SK-N-MC (cell line): ENCODE measurements at regions not wholly inside any gene's neighbourhood (a gene's known extent, or its start where the extent isn't known, plus 50 kb on each side); places are given as distances from the start of the nearest gene placed in this dataset.

ENCODE experiments used
- EZH2 ChIP-seq: fragments of 200-600 bp; sonication (generic); IDR thresholded peaks from one replicate; pipeline ENCODE4 v1.6.1; 2017; ENCODE audit warnings: antibody characterized with exemption
- FOXP2 ChIP-seq: optimal IDR thresholded peaks from 2 replicates; pipeline ENCODE3; 2011; ENCODE audit warnings: mild to moderate bottlenecking, moderate library complexity; ENCODE audit not compliant: insufficient read depth; ENCODE audit errors: extremely low read length, control extremely low read depth
- POLR2AphosphoS5 ChIP-seq: IDR thresholded peaks from 2 replicates; pipeline ENCODE4 v1.6.1; 2012; ENCODE audit warnings: mild to moderate bottlenecking, low read depth, low read length, borderline replicate concordance

- TF ChIP-seq EZH2 (no peak), POLR2AphosphoS5 (no peak), FOXP2 (no peak)
These were observed 110.0 kb upstream of the EYS start for GRCh38 chr6:65816991-65817390.
